HepG2 (cell line): ENCODE measurements at regions not wholly inside any gene's neighbourhood (a gene's known extent, or its start where the extent isn't known, plus 50 kb on each side); places are given as distances from the start of the nearest gene placed in this dataset.
A peak's percentile ranks its signal among the peaks of the same experiment; 100 is the strongest.

ENCODE experiments used
- ATAC-seq: fragments of 200-7000 bp; cut with Tn5 transposase; 3 replicates; pipeline ENCODE4 v1.9.1; 2020; ENCODE audit warnings: mild to moderate bottlenecking, moderate library complexity
- BruUV-seq: library from RNA; stranded (reverse); fragments of 400-500 nt; replicated peaks from 2 replicates; lab custom pipeline; 2021; lab: Mats Ljungman, UMichigan
- CTCF ChIA-PET: fragments of 300-600 bp; formaldehyde crosslinking; extraction: SDS; loops from one replicate; lab custom pipeline; 2021; ENCODE audit warnings: low total read pairs, inconsistent platforms, low intra/inter-chr PET ratio; lab: Yijun Ruan, JAX
- POLR2A ChIA-PET: fragments of 350-600 bp; sonication (Branson Sonifier 250); formaldehyde crosslinking; loops from one replicate; lab custom pipeline; 2020; ENCODE audit warnings: antibody characterized with exemption, inconsistent platforms; lab: Yijun Ruan, JAX
- DNase-seq: peaks from one replicate; pipeline ENCODE4 v3.0.0-alpha.2; 2015; ENCODE audit warnings: low spot score
- FAIRE-seq: peaks from 3 replicates; lab custom pipeline; 2011; peaks lifted over from hg19 to GRCh38; lab: Jason Lieb, UNC
- H2AFZ ChIP-seq: one replicate; pipeline ENCODE4 v1.6.1; 2011; ENCODE audit warnings: low read length, inconsistent platforms
- H3K27ac ChIP-seq: fragments of 300-600 bp; 3 replicates; pipeline ENCODE4 v1.8.0; 2011; ENCODE audit warnings: mixed run types, mild to moderate bottlenecking, mixed read lengths, low read length, inconsistent platforms; ENCODE audit not compliant: insufficient read depth; ENCODE audit errors: extremely low read length
- H3K27me3 ChIP-seq, 2 experiments: fragments of 200-600 bp in 1 of 2; 2 replicates in 1 of 2; 3 replicates in 1 of 2; pipeline versions ENCODE4 v1.6.0 to v1.8.0; 2011; ENCODE audit warnings: low read length in 2 of 2, mild to moderate bottlenecking in 2 of 2, moderate library complexity in 2 of 2, inconsistent platforms in 1 of 2; ENCODE audit not compliant: insufficient read depth in 2 of 2, control insufficient read depth in 1 of 2
- H3K36me3 ChIP-seq, 2 experiments: fragments of 200-600 bp in 1 of 2; replicated peaks in 1 of 2; 2 replicates in 1 of 2; 3 replicates in 1 of 2; pipeline versions ENCODE4 v1.5.1 to v1.8.0; 2011; ENCODE audit warnings: low read length in 2 of 2, inconsistent platforms in 1 of 2; ENCODE audit not compliant: insufficient read depth in 2 of 2, control insufficient read depth in 1 of 2
- H3K4me1 ChIP-seq: 2 replicates; pipeline ENCODE4 v1.5.1; 2012; ENCODE audit warnings: low read length, inconsistent platforms; ENCODE audit not compliant: insufficient read depth
- H3K4me2 ChIP-seq: 2 replicates; pipeline ENCODE4 v1.6.0; 2011; ENCODE audit warnings: low read depth, low read length, inconsistent platforms
- H3K4me3 ChIP-seq, 3 experiments: fragments of 200-600 bp in 1 of 3; sonication (generic), shearing (Covaris generic) in 1 of 3; replicated peaks in 1 of 3; 2 replicates each; pipeline ENCODE4 v1.5.1; 2011 to 2016; ENCODE audit warnings: low read length in 3 of 3, inconsistent platforms in 2 of 3, low read depth in 2 of 3, mild to moderate bottlenecking in 2 of 3, control low read depth in 1 of 3, mixed read lengths in 1 of 3; ENCODE audit not compliant: insufficient read depth in 1 of 3
- H3K79me2 ChIP-seq: one replicate; pipeline ENCODE4 v1.6.1; 2011; ENCODE audit warnings: low read length, inconsistent platforms; ENCODE audit not compliant: insufficient read depth
- H3K9ac ChIP-seq: 2 replicates; pipeline ENCODE4 v1.6.0; 2011; ENCODE audit warnings: mild to moderate bottlenecking, low read depth, low read length, inconsistent platforms; ENCODE audit not compliant: insufficient read depth
- H3K9me3 ChIP-seq: 2 replicates; pipeline ENCODE4 v1.5.1; 2012; ENCODE audit warnings: mild to moderate bottlenecking, low read length
- H4K20me1 ChIP-seq: 2 replicates; pipeline ENCODE4 v1.6.0; 2011; ENCODE audit warnings: inconsistent platforms, mild to moderate bottlenecking, low read length, moderate library complexity; ENCODE audit not compliant: insufficient read depth
- ATRX ChIP-seq: sonication (generic); formaldehyde crosslinking; IDR thresholded peaks from 2 replicates; pipeline ENCODE4 v1.4.0; 2020; ENCODE audit warnings: missing genetic modification reagents, borderline replicate concordance
- DRAP1 ChIP-seq: IDR thresholded peaks from 2 replicates; pipeline ENCODE4 v1.6.1; 2016; ENCODE audit warnings: missing genetic modification reagents, missing compliant biosample characterization
- FOXK1 ChIP-seq: sonication (generic); formaldehyde crosslinking; IDR thresholded peaks from 2 replicates; pipeline ENCODE4 v1.4.0; 2020; ENCODE audit warnings: low read depth, missing genetic modification reagents, borderline replicate concordance
- FOXP4 ChIP-seq: sonication (generic); formaldehyde crosslinking; IDR thresholded peaks from 2 replicates; pipeline ENCODE4 v1.4.0; 2020; ENCODE audit warnings: missing genetic modification reagents
- KLF6 ChIP-seq: IDR thresholded peaks from 2 replicates; pipeline ENCODE4 v1.8.0; 2016; ENCODE audit warnings: missing biosample characterization, missing genetic modification reagents
- MIER2 ChIP-seq: IDR thresholded peaks from 2 replicates; pipeline ENCODE4 v1.6.1; 2016; ENCODE audit warnings: missing biosample characterization, missing genetic modification reagents
- MIXL1 ChIP-seq: IDR thresholded peaks from 2 replicates; pipeline ENCODE4 v1.6.1; 2016
- MXD4 ChIP-seq: IDR thresholded peaks from 2 replicates; pipeline ENCODE4 v1.6.1; 2016; ENCODE audit warnings: mild to moderate bottlenecking, missing biosample characterization, missing genetic modification reagents
- POLR2AphosphoS2 ChIP-seq: IDR thresholded peaks from 2 replicates; pipeline ENCODE4 v1.6.1; 2011; ENCODE audit warnings: low read depth, low read length, improper control_type of control experiment
- RARA ChIP-seq: IDR thresholded peaks from 2 replicates; pipeline ENCODE4 v1.6.1; 2016; ENCODE audit warnings: missing genetic modification reagents, missing compliant biosample characterization
- SAFB2 ChIP-seq: sonication (generic); formaldehyde crosslinking; IDR thresholded peaks from 2 replicates; pipeline ENCODE4 v1.5.1; 2020; ENCODE audit warnings: missing genetic modification reagents, low read depth, mild to moderate bottlenecking, borderline replicate concordance
- ZBTB7B ChIP-seq: sonication (generic); formaldehyde crosslinking; IDR thresholded peaks from 2 replicates; pipeline ENCODE4 v1.4.0; 2020; ENCODE audit warnings: missing genetic modification reagents
- ZNF160 ChIP-seq: sonication (generic); formaldehyde crosslinking; IDR thresholded peaks from 2 replicates; pipeline ENCODE4 v1.8.0; 2022; ENCODE audit warnings: mild to moderate bottlenecking, inconsistent platforms, missing genetic modification reagents
- ZNF564 ChIP-seq: sonication (generic); formaldehyde crosslinking; IDR thresholded peaks from 2 replicates; pipeline ENCODE4 v1.8.1; 2023; ENCODE audit warnings: mild to moderate bottlenecking, missing genetic modification reagents
- ZNF775 ChIP-seq: sonication (generic); formaldehyde crosslinking; IDR thresholded peaks from 2 replicates; pipeline ENCODE4 v1.4.0; 2020; ENCODE audit warnings: missing genetic modification reagents, mild to moderate bottlenecking, moderate library complexity, borderline replicate concordance
- WGBS: methylation state at CpG from one replicate; pipeline ENCODE4 v1.1.6; 2017; ENCODE audit warnings: low lambda C conversion rate; 5-methylcytosine and 5-hydroxymethylcytosine counted together
- in situ Hi-C: cut with HindIII; loops from 2 replicates; pipeline ENCODE4 v1.10.0; 2017; ENCODE audit warnings: low pct_unique_long_range_greater_than_20kb; ENCODE audit not compliant: extremely low pct_ligation_motif_present
- intact Hi-C: fragments of 100-400 bp; cut with micrococcal nuclease; formaldehyde crosslinking; loops from one replicate; pipeline ENCODE4 v1.10.0; 2022; ENCODE audit not compliant: unreplicated experiment
- TF ChIP-seq, protein P1 (sequence below): sonication (generic); formaldehyde crosslinking; IDR thresholded peaks from 2 replicates; pipeline ENCODE4 v1.5.1; 2020; ENCODE audit warnings: mild to moderate bottlenecking, missing genetic modification reagents, moderate library complexity
- TF ChIP-seq, protein P2 (sequence below): conservative IDR thresholded peaks from 2 replicates; pipeline ENCODE4 v1.6.1; 2018; ENCODE audit warnings: missing genetic modification reagents

DNA sequence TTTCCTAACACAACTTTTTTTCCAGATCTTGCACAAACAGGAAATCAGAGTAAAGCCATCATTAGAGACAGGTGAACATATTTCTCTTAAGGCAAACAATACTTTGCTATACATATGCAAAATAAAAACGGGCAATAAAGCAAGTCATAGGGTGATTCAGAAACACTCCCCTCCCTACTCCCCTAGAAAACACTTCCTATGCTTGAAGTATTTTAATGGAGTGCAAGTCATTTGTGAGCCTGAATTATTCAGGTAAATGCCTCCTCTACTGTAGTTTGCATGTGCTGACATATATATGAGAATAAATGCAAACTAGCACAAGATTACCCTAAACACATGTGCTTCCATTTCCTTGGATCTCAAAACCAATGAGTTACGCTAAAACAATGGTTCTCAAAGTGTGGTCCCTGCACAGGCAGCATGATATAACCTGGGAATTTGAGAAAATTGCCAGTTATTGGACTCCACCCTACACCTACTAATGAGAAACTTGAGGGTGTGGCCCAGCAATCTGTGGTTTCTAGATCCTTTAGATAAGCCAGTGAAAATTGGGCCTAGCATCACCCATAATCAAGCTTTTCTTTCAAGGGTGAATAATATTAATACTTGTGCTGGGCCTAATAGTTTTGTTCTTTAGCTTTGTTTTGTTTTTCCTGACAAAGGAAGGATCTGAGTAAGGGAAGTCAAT, 159.7 kb upstream of the BMP4 start:
- no peak overlapping the region for H3K4me3 ChIP-seq
- H3K27me3 ChIP-seq, result no peaks in the 10 kb centered on the region
- in situ Hi-C loops, result no loop called here
- WGBS, result 97% methylated on average over 2 of the region's 2 CpGs
- DNase-seq (no peak), FAIRE-seq (no peak), ATAC-seq (no peak)
- no TSS peak for BruUV-seq
- no peaks in the 10 kb centered on the region for H3K36me3 ChIP-seq
- no peaks in the 10 kb centered on the region for H4K20me1 ChIP-seq
- intact Hi-C loops, result no loop called here
- CTCF ChIA-PET, result no interaction called here
- TF ChIP-seq, protein P1, sequence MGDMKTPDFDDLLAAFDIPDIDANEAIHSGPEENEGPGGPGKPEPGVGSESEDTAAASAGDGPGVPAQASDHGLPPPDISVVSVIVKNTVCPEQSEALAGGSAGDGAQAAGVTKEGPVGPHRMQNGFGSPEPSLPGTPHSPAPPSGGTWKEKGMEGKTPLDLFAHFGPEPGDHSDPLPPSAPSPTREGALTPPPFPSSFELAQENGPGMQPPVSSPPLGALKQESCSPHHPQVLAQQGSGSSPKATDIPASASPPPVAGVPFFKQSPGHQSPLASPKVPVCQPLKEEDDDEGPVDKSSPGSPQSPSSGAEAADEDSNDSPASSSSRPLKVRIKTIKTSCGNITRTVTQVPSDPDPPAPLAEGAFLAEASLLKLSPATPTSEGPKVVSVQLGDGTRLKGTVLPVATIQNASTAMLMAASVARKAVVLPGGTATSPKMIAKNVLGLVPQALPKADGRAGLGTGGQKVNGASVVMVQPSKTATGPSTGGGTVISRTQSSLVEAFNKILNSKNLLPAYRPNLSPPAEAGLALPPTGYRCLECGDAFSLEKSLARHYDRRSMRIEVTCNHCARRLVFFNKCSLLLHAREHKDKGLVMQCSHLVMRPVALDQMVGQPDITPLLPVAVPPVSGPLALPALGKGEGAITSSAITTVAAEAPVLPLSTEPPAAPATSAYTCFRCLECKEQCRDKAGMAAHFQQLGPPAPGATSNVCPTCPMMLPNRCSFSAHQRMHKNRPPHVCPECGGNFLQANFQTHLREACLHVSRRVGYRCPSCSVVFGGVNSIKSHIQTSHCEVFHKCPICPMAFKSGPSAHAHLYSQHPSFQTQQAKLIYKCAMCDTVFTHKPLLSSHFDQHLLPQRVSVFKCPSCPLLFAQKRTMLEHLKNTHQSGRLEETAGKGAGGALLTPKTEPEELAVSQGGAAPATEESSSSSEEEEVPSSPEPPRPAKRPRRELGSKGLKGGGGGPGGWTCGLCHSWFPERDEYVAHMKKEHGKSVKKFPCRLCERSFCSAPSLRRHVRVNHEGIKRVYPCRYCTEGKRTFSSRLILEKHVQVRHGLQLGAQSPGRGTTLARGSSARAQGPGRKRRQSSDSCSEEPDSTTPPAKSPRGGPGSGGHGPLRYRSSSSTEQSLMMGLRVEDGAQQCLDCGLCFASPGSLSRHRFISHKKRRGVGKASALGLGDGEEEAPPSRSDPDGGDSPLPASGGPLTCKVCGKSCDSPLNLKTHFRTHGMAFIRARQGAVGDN (CRISPR knock-in tag), result no peak
- TF ChIP-seq KLF6, result no peak
- no peak for TF ChIP-seq MIER2
- TF ChIP-seq ZNF775 (CRISPR knock-in tag), result no peak
- TF ChIP-seq ATRX (CRISPR knock-in tag), result no peak
- no peak for TF ChIP-seq POLR2AphosphoS2
- no peak for TF ChIP-seq SAFB2
- no peak for TF ChIP-seq ZNF564 (CRISPR knock-in tag)
- no peak for TF ChIP-seq MXD4
- no peak for TF ChIP-seq FOXK1 (CRISPR knock-in tag)
- TF ChIP-seq RARA (CRISPR knock-in tag), result no peak
- no peak for TF ChIP-seq ZBTB7B (CRISPR knock-in tag)
- TF ChIP-seq MIXL1 (CRISPR knock-in tag), result no peak
- TF ChIP-seq DRAP1 (CRISPR knock-in tag), result no peak
- no peak for TF ChIP-seq FOXP4 (CRISPR knock-in tag)
- TF ChIP-seq, protein P2, sequence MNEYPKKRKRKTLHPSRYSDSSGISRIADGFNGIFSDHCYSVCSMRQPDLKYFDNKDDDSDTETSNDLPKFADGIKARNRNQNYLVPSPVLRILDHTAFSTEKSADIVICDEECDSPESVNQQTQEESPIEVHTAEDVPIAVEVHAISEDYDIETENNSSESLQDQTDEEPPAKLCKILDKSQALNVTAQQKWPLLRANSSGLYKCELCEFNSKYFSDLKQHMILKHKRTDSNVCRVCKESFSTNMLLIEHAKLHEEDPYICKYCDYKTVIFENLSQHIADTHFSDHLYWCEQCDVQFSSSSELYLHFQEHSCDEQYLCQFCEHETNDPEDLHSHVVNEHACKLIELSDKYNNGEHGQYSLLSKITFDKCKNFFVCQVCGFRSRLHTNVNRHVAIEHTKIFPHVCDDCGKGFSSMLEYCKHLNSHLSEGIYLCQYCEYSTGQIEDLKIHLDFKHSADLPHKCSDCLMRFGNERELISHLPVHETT (CRISPR knock-in tag), result no peak
- no peak for TF ChIP-seq ZNF160 (CRISPR knock-in tag)
- POLR2A ChIA-PET, result interaction anchor here (1.0 to 3.2 kb wide), 7 partner anchors 7 to 160 kb away, joined by 4 to 33 read pairs (median 12); partner anchors contain the start of gene BMP4
- no peaks in the 10 kb centered on the region for H3K9me3 ChIP-seq
- H3K27ac ChIP-seq, result peak overlapping the region; percentile 23
- no peak overlapping the region for H2AFZ ChIP-seq
- H3K4me1 ChIP-seq, result peaks cover 72% of the 10 kb centered on the region
- H3K79me2 ChIP-seq, result no peaks in the 10 kb centered on the region
- no peak overlapping the region for H3K9ac ChIP-seq
- H3K4me2 ChIP-seq, result no peak overlapping the region
